Fibroblast of the aortic adventitia (primary cell): ENCODE measurements at regions not wholly inside any gene's neighbourhood (a gene's known extent, or its start where the extent isn't known, plus 50 kb on each side); places are given as distances from the start of the nearest gene placed in this dataset.
A peak's percentile ranks its signal among the peaks of the same experiment; 100 is the strongest.
"Not testable (repeated sequence)": the region's sequence is repeated elsewhere in the genome, so short reads cannot be mapped to it uniquely, and the experiment has no call there.

ENCODE experiments used
- DNase-seq: peaks from one replicate; pipeline ENCODE4 v3.0.0-alpha.2; 2010; ENCODE audit warnings: low read depth
- H3K4me3 ChIP-seq: 2 replicates; pipeline ENCODE4 v1.5.1; 2011; ENCODE audit warnings: low read depth, mild to moderate bottlenecking, control low read depth, low read length, moderate library complexity
- TF ChIP-seq, protein P1 (sequence below): IDR thresholded peaks from 2 replicates; pipeline ENCODE4 v1.5.1; 2011; ENCODE audit warnings: mild to moderate bottlenecking, low read length, control low read depth, inconsistent platforms; ENCODE audit not compliant: insufficient read depth

DNA sequence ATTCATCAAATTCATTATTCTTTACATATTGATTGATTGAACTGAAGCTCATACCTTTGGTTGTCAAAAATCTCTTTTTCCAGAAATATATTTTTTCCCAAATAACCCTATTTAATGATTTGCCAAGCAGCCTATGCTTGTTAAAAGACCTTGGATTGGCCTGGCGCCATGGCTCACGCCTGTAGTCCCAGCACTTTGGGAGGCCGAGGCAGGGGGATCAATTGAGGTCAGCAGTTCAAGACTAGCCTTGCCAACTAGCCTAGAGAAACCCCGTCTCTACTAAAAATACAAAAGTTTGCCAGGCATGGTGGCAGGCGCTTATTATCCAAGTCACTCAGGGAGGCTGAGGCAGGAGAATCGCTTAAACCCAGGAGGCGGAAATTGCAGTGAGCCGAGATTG is 165.1 kb upstream of the MGAT4C start:
- TF ChIP-seq, protein P1, sequence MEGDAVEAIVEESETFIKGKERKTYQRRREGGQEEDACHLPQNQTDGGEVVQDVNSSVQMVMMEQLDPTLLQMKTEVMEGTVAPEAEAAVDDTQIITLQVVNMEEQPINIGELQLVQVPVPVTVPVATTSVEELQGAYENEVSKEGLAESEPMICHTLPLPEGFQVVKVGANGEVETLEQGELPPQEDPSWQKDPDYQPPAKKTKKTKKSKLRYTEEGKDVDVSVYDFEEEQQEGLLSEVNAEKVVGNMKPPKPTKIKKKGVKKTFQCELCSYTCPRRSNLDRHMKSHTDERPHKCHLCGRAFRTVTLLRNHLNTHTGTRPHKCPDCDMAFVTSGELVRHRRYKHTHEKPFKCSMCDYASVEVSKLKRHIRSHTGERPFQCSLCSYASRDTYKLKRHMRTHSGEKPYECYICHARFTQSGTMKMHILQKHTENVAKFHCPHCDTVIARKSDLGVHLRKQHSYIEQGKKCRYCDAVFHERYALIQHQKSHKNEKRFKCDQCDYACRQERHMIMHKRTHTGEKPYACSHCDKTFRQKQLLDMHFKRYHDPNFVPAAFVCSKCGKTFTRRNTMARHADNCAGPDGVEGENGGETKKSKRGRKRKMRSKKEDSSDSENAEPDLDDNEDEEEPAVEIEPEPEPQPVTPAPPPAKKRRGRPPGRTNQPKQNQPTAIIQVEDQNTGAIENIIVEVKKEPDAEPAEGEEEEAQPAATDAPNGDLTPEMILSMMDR: no peak
- H3K4me3 ChIP-seq: no peak overlapping the region
- DNase-seq: no peak

DNA sequence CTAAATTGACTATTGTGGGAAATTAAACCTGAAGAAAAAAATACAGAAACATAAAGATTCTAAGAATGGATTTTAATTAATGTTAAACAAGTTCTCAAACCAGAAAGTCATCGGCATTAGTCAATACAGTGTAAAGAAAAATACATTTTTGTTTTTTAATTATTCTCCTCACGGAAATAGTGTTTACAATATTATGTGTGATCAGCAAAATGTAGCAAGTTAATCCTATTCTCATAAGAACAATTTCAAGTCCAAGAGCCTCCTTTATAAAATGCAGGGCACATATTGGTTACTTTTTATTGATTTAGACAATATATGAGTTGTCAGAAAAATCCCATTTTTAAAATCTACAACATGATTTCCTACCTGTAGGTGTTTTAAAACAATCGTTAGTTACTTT is 158.0 kb upstream of the MGAT4C start:
- H3K4me3 ChIP-seq: no peak overlapping the region
- DNase-seq: no peak
- TF ChIP-seq, protein P1: no peak

DNA sequence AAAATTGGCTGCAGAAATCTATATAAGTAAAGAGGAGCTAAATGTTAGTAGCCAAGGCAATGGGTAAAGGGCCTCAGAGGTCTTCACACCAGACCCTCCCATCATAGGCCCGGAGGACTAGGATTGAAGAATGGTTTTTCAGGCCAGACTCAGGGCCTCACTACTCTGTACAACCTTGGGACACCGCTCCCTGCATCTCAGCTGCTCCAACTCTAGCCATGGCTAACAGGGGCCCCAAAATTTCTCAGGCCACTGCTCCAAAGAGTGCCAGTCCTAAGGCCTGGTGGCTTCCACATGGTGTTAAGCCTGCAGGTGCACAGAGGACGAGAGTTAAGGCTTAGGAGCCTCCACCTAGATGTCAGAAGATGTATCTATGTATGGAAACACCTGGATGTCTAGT is 155.5 kb upstream of the MGAT4C start:
- H3K4me3 ChIP-seq: no peak overlapping the region
- TF ChIP-seq, protein P1: no peak
- no peak for DNase-seq

DNA sequence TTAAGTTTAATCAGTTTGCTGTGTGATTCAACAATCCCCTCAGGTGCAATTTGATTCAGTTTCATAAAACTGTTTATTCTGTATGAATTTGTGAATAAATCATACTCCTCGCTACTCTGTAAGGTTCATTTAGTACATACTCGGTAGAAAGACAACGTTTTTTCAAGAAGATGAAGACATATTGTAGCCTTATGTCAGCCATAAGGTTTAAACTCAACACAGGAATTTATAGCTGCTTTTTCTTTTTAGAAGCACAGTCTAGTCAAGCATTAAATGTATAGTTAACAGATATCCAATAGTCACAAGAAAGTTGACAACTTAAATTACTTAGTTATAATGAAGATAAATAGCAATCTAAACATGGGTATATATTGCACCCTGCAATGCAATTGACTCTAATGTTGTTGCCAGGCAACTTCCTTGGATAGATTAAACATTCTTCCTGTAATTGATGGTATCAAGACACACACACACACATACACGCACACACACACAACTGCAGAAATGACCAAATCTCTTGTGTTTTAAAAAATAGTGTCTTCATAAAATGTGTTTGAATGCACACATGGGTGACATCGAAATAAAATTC is 151.5 kb upstream of the MGAT4C start:
- no peak for DNase-seq
- no peak overlapping the region for H3K4me3 ChIP-seq
- TF ChIP-seq, protein P1: no peak

DNA sequence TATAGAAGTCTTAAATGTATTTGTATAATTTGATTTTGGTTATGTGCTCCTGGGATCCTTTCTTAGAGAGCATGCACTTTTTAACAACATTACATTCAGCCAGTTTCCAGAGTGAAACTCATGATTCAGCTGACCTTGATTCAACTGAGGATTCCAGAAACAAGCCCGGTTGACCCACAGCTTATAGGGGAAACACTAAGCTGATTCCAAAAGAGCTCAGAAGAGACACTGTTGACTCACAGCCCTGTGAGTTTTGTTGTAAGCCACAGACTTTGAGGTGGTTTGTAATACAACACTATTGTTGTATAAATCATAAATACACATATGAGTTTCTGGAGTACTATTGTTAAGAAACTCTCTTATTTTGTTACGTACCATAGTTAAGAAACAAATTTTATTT is 133.8 kb upstream of the MGAT4C start:
- DNase-seq: peak; percentile 26
- TF ChIP-seq, protein P1: no peak
- H3K4me3 ChIP-seq: no peak overlapping the region

DNA sequence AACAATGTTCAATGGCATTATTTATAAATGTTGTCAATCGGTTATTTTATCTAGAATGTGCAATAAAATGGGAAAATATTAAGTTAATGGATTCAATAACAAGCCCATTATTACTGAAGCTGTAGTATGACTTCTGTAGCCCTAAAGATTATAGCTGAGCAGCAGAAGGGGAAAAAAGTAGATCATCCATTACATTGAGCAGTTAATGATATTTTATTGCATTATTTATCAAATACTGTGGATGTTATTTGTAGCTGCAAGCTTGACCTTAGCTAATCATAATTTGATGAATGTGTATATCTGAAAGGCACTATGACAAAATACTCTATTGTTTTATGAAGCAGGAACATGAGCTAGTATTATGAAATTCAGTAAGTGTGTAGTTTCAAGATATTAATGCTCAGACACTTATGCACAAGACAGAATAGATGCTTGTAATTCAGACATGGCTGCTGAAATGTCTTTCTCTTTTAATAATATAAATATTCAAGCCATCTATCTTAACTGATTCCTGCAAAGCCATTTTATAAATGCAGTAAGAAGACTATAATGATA is 131.5 kb upstream of the MGAT4C start:
- H3K4me3 ChIP-seq: no peak overlapping the region
- TF ChIP-seq, protein P1: no peak
- DNase-seq: no peak

DNA sequence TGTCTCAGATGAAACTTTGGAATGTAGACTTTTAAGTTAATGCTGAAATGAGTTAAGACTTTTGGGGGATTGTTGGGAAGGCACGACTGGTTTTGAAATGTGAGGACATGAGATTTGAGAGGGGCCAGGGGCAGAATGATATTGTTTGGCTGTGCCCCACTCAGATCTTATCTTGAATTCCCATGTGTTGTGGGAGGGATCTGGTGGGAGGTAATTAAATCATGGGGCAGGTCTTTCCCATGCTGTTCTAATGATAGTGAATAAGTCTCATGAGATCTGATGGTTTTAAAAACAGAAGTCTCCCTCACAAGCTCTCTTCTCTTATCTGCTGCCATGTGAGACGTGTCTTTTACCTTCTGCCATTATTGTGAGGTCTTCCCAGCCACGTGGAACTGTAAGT is 127.6 kb upstream of the MGAT4C start:
- not testable (repeated sequence) for DNase-seq, H3K4me3 ChIP-seq
